HEK293 (cell line): ENCODE measurements at regions not wholly inside any gene's neighbourhood (a gene's known extent, or its start where the extent isn't known, plus 50 kb on each side); places are given as distances from the start of the nearest gene placed in this dataset.

Experiments used
- CTCF ChIA-PET: fragments of 350-600 bp; formaldehyde crosslinking; extraction: SDS; loops from one replicate; lab custom pipeline; 2021; ENCODE audit warnings: antibody characterized with exemption; lab: Yijun Ruan, JAX
- POLR2A ChIA-PET: fragments of 300-600 bp; formaldehyde crosslinking; extraction: SDS; loops from one replicate; lab custom pipeline; 2020; ENCODE audit warnings: antibody characterized with exemption, inconsistent platforms; lab: Yijun Ruan, JAX
- H3K27ac ChIP-seq: fragments of 200-500 bp; sonication (Bioruptor generic); 2 replicates; pipeline ENCODE4 v1.5.1; 2014; ENCODE audit warnings: low read depth, low read length, control low read depth, inconsistent platforms; ENCODE audit errors: extremely low read depth
- H3K36me3 ChIP-seq, 2 experiments: fragments of 200-500 bp in 1 of 2; sonication (Bioruptor generic) in 1 of 2; 1 replicate in 1 of 2; 2 replicates in 1 of 2; pipeline ENCODE4 v1.5.1; 2014 to 2017; ENCODE audit warnings: inconsistent platforms in 2 of 2, low read length in 2 of 2; ENCODE audit not compliant: control insufficient read depth in 2 of 2, insufficient read depth in 1 of 2
- H3K4me1 ChIP-seq: fragments of 200-500 bp; sonication (Bioruptor generic); 2 replicates; pipeline ENCODE4 v1.5.1; 2014; ENCODE audit warnings: mild to moderate bottlenecking, low read length, inconsistent platforms; ENCODE audit not compliant: control insufficient read depth, insufficient read depth
- H3K4me3 ChIP-seq: 2 replicates; pipeline ENCODE4 v1.5.1; 2011; ENCODE audit warnings: low read depth, mild to moderate bottlenecking, control low read depth, low read length, moderate library complexity
- H3K9me3 ChIP-seq: fragments of 200-500 bp; sonication (Bioruptor generic); 2 replicates; pipeline ENCODE4 v1.5.1; 2014; ENCODE audit warnings: low read depth, low read length, inconsistent platforms; ENCODE audit not compliant: control insufficient read depth, insufficient read depth
- GLIS1 ChIP-seq: fragments of 450-650 bp; formaldehyde crosslinking; IDR thresholded peaks from 2 replicates; pipeline ENCODE4 v1.5.1; 2016; ENCODE audit warnings: missing biosample characterization, missing genetic modification characterization
- KLF10 ChIP-seq: fragments of 450-650 bp; IDR thresholded peaks from 2 replicates; pipeline ENCODE4 v1.5.1; 2018; ENCODE audit warnings: missing biosample characterization, mild to moderate bottlenecking, missing genetic modification characterization
- KLF7 ChIP-seq: fragments of 450-650 bp; formaldehyde crosslinking; IDR thresholded peaks from 2 replicates; pipeline ENCODE4 v1.5.1; 2016; ENCODE audit warnings: missing biosample characterization, missing genetic modification characterization, borderline replicate concordance
- KLF9 ChIP-seq: fragments of 450-650 bp; formaldehyde crosslinking; IDR thresholded peaks from 2 replicates; pipeline ENCODE4 v1.5.1; 2016; ENCODE audit warnings: missing biosample characterization, missing genetic modification characterization, low read depth
- OSR2 ChIP-seq: fragments of 450-650 bp; formaldehyde crosslinking; IDR thresholded peaks from 2 replicates; pipeline ENCODE4 v1.5.1; 2016; ENCODE audit warnings: missing biosample characterization, missing genetic modification characterization
- PRDM1 ChIP-seq: fragments of 450-650 bp; formaldehyde crosslinking; IDR thresholded peaks from 2 replicates; pipeline ENCODE4; 2016; ENCODE audit warnings: missing biosample characterization, missing genetic modification characterization
- ZNF112 ChIP-seq: fragments of 450-650 bp; formaldehyde crosslinking; IDR thresholded peaks from 2 replicates; pipeline ENCODE4 v1.5.0; 2017; ENCODE audit warnings: missing biosample characterization, missing genetic modification characterization
- ZNF146 ChIP-seq: fragments of 450-650 bp; formaldehyde crosslinking; IDR thresholded peaks from 2 replicates; pipeline ENCODE4 v1.5.1; 2016; ENCODE audit warnings: missing biosample characterization, missing genetic modification characterization
- ZNF169 ChIP-seq: fragments of 450-650 bp; formaldehyde crosslinking; IDR thresholded peaks from 2 replicates; pipeline ENCODE4 v1.5.1; 2016; ENCODE audit warnings: missing biosample characterization, missing genetic modification characterization
- ZNF184 ChIP-seq: fragments of 450-650 bp; IDR thresholded peaks from 2 replicates; pipeline ENCODE4 v1.5.1; 2018; ENCODE audit warnings: missing biosample characterization, mild to moderate bottlenecking, missing genetic modification characterization
- ZNF223 ChIP-seq: fragments of 450-650 bp; formaldehyde crosslinking; IDR thresholded peaks from 2 replicates; pipeline ENCODE4 v1.5.1; 2016; ENCODE audit warnings: missing biosample characterization, missing genetic modification characterization
- ZNF302 ChIP-seq: fragments of 450-650 bp; formaldehyde crosslinking; IDR thresholded peaks from 2 replicates; pipeline ENCODE4 v1.5.1; 2016; ENCODE audit warnings: missing biosample characterization, missing genetic modification characterization, low read depth
- ZNF529 ChIP-seq: fragments of 450-650 bp; formaldehyde crosslinking; IDR thresholded peaks from 2 replicates; pipeline ENCODE4 v1.5.1; 2017; ENCODE audit warnings: missing genetic modification characterization, missing biosample characterization; ENCODE audit not compliant: insufficient replicate concordance
- ZNF530 ChIP-seq: fragments of 450-650 bp; formaldehyde crosslinking; IDR thresholded peaks from 2 replicates; pipeline ENCODE4 v1.5.1; 2016; ENCODE audit warnings: low read depth, missing biosample characterization, missing genetic modification characterization
- ZNF585B ChIP-seq: fragments of 450-650 bp; formaldehyde crosslinking; IDR thresholded peaks from 2 replicates; pipeline ENCODE4 v1.5.1; 2016; ENCODE audit warnings: missing biosample characterization, missing genetic modification characterization
- ZNF626 ChIP-seq: fragments of 450-650 bp; sonication (Bioruptor Pico); formaldehyde crosslinking; IDR thresholded peaks from 2 replicates; pipeline ENCODE4 v1.5.1; 2018; ENCODE audit warnings: missing biosample characterization, missing genetic modification characterization, inconsistent platforms
- TF ChIP-seq, protein P1 (sequence below): fragments of 450-650 bp; formaldehyde crosslinking; IDR thresholded peaks from 2 replicates; pipeline ENCODE4 v1.5.1; 2016; ENCODE audit warnings: missing biosample characterization, missing genetic modification characterization
- TF ChIP-seq, protein P2 (sequence below): fragments of 450-650 bp; formaldehyde crosslinking; IDR thresholded peaks from 2 replicates; pipeline ENCODE4 v1.5.1; 2016; ENCODE audit warnings: missing biosample characterization, missing genetic modification characterization
- TF ChIP-seq, protein P3 (sequence below): fragments of 450-650 bp; formaldehyde crosslinking; IDR thresholded peaks from 2 replicates; pipeline ENCODE4 v1.5.1; 2017; ENCODE audit warnings: missing biosample characterization, missing genetic modification characterization
- TF ChIP-seq, protein P4 (sequence below): fragments of 450-650 bp; formaldehyde crosslinking; IDR thresholded peaks from 2 replicates; pipeline ENCODE4 v1.5.1; 2017; ENCODE audit warnings: missing biosample characterization, missing genetic modification characterization
- TF ChIP-seq, protein P5 (sequence below): fragments of 450-650 bp; formaldehyde crosslinking; IDR thresholded peaks from 2 replicates; pipeline ENCODE4 v1.5.1; 2016; ENCODE audit warnings: missing biosample characterization, missing genetic modification characterization

DNA sequence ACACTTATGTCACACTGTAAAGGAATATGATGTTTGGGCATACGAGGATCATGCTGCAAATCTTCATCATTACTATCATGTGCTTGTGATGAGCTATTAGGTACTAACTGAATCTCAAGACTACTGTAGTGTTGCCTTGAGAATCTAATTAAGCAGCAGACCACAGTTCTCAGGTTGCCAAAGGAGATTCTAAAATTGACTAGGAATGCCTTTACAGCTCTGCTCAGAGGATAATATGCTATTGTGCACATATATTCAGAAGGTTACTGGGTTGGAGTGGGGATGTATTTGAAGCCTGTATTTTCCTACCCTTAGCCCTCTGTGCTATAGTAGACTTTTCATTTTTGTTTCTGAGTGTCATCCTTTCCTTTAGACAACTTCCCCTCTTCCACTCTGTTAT, 175.1 kb downstream of the CDH19 start (continued):
- TF ChIP-seq, protein P1, sequence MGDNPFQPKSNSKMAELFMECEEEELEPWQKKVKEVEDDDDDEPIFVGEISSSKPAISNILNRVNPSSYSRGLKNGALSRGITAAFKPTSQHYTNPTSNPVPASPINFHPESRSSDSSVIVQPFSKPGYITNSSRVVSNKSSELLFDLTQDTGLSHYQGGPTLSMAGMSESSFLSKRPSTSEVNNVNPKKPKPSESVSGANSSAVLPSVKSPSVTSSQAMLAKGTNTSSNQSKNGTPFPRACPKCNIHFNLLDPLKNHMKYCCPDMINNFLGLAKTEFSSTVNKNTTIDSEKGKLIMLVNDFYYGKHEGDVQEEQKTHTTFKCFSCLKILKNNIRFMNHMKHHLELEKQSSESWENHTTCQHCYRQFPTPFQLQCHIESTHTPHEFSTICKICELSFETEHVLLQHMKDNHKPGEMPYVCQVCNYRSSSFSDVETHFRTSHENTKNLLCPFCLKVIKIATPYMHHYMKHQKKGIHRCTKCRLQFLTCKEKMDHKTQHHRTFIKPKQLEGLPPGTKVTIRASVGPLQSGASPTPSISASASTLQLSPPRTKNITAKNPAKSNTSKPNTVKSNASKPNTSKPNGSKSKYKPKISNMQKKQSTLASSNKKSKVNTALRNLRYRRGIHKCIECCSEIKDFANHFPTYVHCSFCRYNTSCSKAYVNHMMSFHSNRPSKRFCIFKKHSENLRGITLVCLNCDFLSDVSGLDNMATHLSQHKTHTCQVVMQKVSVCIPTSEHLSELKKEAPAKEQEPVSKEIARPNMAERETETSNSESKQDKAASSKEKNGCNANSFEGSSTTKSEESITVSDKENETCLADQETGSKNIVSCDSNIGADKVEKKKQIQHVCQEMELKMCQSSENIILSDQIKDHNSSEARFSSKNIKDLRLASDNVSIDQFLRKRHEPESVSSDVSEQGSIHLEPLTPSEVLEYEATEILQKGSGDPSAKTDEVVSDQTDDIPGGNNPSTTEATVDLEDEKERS (tag by site-specific recombination): no peak
- TF ChIP-seq, protein P2, sequence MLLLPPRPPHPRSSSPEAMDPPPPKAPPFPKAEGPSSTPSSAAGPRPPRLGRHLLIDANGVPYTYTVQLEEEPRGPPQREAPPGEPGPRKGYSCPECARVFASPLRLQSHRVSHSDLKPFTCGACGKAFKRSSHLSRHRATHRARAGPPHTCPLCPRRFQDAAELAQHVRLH (tag by site-specific recombination): no peak
- TF ChIP-seq ZNF530 (no peak), ZNF184 (tag by site-specific recombination) (no peak), ZNF585B (tag by site-specific recombination) (no peak), ZNF302 (no peak)

DNA sequence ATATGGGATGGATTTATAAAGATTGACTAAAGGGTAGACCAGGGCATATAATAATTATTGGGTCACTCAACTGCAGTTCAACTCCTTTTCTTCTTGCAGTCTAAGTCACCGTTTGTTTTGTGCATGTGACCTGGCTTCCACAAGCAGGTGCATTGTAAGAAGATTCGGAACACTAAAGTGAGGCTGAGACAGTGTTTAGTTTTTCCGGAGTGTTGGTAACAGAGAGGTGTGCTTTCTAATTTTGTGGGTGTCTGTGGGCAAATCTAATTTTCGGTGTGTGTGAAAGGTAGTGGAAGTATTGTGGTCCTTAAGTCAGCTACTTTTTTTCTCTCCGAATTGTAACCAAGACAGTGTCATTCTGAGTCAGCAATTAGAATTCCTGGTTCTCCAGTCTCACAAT, 184.5 kb downstream of the CDH19 start:
- ChIA-PET CTCF (interaction anchor here (0.7 kb wide), 1 partner anchor 694 kb away, joined by 4 read pairs; no protein-coding TSS in a partner anchor), POLR2A (no interaction called here)
- H3K4me1 ChIP-seq: no peaks in the 10 kb centered on the region
- no peak overlapping the region for H3K27ac ChIP-seq
- no peak for TF ChIP-seq GLIS1
- no peaks in the 10 kb centered on the region for H3K36me3 ChIP-seq
- no peak overlapping the region for H3K4me3 ChIP-seq
- H3K9me3 ChIP-seq: no peaks in the 10 kb centered on the region

DNA sequence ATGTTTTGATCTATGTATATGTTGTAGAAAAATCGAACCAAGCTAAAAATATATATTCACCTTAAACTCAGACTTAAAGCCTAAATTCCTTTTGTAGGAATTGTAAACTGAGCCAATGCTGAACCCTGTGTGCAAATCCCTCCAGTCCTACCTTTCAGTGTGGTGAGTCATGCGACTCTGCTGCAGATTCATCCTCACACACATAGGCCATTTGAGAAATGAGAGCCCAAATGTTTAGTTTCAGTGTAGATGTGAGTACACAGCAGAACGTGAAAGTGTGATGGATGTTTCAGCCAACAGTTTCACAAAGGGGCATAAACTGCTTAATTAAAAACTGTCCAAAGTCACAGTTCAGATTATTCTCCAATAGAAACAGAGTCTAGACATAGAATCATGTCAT, 193.2 kb downstream of the CDH19 start:
- H3K36me3 ChIP-seq: no peaks in the 10 kb centered on the region
- H3K27ac ChIP-seq: no peak overlapping the region
- no peaks in the 10 kb centered on the region for H3K9me3 ChIP-seq
- ChIA-PET POLR2A (no interaction called here), CTCF (no interaction called here)
- no peaks in the 10 kb centered on the region for H3K4me1 ChIP-seq
- TF ChIP-seq ZNF146 (tag by site-specific recombination): no peak
- no peak for TF ChIP-seq ZNF223
- TF ChIP-seq, protein P3, sequence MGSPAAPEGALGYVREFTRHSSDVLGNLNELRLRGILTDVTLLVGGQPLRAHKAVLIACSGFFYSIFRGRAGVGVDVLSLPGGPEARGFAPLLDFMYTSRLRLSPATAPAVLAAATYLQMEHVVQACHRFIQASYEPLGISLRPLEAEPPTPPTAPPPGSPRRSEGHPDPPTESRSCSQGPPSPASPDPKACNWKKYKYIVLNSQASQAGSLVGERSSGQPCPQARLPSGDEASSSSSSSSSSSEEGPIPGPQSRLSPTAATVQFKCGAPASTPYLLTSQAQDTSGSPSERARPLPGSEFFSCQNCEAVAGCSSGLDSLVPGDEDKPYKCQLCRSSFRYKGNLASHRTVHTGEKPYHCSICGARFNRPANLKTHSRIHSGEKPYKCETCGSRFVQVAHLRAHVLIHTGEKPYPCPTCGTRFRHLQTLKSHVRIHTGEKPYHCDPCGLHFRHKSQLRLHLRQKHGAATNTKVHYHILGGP: no peak
- TF ChIP-seq OSR2: no peak
- no peak for TF ChIP-seq PRDM1
- TF ChIP-seq, protein P4, sequence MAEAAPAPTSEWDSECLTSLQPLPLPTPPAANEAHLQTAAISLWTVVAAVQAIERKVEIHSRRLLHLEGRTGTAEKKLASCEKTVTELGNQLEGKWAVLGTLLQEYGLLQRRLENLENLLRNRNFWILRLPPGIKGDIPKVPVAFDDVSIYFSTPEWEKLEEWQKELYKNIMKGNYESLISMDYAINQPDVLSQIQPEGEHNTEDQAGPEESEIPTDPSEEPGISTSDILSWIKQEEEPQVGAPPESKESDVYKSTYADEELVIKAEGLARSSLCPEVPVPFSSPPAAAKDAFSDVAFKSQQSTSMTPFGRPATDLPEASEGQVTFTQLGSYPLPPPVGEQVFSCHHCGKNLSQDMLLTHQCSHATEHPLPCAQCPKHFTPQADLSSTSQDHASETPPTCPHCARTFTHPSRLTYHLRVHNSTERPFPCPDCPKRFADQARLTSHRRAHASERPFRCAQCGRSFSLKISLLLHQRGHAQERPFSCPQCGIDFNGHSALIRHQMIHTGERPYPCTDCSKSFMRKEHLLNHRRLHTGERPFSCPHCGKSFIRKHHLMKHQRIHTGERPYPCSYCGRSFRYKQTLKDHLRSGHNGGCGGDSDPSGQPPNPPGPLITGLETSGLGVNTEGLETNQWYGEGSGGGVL (tag by site-specific recombination): no peak
- TF ChIP-seq ZNF112 (tag by site-specific recombination): no peak
- TF ChIP-seq ZNF626: no peak
- H3K4me3 ChIP-seq: no peak overlapping the region

DNA sequence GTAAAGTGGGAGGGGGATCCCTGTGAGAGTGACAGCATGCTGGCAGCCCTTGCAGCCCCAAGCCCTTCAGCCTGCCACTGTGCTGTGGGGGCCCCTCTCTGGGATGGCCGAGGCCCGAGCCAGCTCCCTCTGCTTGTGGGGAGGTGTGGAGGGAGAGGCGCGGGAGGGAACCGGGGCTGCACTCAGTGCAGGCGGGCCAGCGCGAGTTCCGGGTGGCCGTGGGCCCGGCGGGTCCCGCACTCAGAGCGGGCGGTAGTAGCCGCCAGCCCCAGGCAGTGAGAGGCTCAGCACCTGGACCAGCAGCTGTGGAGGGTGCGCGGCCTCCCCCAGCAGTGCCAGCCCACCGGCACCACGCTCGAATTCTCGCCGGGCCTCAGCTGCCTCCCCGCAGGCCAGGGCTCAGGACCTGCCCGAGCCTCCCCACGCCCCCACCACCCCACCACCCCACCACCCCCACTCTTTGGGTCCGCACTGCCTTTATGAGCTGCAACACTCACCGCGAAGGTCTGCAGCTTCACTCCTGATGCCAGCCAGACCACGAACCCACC, 208.1 kb downstream of the CDH19 start:
- no peak overlapping the region for H3K27ac ChIP-seq
- no peaks in the 10 kb centered on the region for H3K9me3 ChIP-seq
- no peaks in the 10 kb centered on the region for H3K36me3 ChIP-seq
- H3K4me1 ChIP-seq: no peaks in the 10 kb centered on the region
- CTCF ChIA-PET: no interaction called here
- H3K4me3 ChIP-seq: no peak overlapping the region
- POLR2A ChIA-PET: no interaction called here
- TF ChIP-seq KLF10: no peak
- TF ChIP-seq KLF9: no peak
- no peak for TF ChIP-seq ZNF169
- TF ChIP-seq, protein P5, sequence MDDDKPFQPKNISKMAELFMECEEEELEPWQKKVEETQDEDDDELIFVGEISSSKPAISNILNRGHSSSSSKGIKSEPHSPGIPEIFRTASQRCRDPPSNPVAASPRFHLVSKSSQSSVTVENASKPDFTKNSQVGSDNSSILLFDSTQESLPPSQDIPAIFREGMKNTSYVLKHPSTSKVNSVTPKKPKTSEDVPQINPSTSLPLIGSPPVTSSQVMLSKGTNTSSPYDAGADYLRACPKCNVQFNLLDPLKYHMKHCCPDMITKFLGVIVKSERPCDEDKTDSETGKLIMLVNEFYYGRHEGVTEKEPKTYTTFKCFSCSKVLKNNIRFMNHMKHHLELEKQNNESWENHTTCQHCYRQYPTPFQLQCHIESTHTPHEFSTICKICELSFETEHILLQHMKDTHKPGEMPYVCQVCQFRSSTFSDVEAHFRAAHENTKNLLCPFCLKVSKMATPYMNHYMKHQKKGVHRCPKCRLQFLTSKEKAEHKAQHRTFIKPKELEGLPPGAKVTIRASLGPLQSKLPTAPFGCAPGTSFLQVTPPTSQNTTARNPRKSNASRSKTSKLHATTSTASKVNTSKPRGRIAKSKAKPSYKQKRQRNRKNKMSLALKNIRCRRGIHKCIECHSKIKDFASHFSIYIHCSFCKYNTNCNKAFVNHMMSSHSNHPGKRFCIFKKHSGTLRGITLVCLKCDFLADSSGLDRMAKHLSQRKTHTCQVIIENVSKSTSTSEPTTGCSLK (tag by site-specific recombination): no peak
- no peak for TF ChIP-seq KLF7 (tag by site-specific recombination)
- TF ChIP-seq ZNF529 (tag by site-specific recombination): no peak
